Stimulated activated CD4-positive, alpha-beta T cell treated with anti-CD3 and anti-CD28 coated beads, Interleukin-15, amount 100 ng/mL, for 24 hours (primary cell): ENCODE measurements at regions not wholly inside any gene's neighbourhood (a gene's known extent, or its start where the extent isn't known, plus 50 kb on each side); places are given as distances from the start of the nearest gene placed in this dataset.

ENCODE experiments used
- DNase-seq: peaks from one replicate; pipeline ENCODE4 v3.0.0-alpha.2; 2020

DNA sequence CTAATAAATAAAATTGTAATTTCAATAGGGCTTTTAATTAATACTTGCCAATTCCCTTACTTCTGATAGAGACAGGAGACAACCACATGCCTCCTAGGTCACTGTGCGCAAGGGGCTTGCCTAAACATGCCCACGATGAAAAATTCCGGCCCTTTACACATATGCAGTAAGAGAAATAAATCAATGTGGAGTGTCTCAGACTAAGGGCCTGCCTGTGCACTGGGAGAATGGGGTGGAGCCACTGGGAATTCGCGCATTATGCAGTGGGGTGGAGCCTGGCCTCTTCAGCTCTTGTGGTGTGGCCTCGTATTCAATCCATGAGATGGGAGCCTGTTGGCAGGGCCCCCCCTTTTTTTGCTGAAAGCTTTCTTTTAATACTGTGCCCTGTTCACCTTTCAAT is 484.5 kb downstream of the PDGFC start:
- DNase-seq, result no peak

DNA sequence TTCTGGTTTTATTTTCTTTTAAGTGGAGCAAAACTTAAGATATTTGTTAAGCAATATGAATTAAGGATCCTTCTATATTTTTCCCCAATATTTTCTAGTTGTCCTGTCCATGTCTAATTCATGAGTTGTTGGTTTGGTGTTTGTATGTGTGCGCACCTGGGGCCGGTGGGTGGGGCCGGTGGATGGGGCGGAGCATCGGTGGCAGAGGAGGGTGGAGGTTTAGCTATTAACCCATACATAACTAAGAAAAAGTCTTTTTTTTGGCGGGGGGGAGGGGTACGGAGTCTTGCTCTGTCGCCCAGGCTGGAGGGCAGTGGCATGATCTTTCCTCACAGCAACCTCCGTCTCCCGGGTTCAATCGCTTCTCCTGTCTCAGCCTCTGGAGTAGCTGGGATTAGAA is 489.8 kb downstream of the PDGFC start:
- no peak for DNase-seq

DNA sequence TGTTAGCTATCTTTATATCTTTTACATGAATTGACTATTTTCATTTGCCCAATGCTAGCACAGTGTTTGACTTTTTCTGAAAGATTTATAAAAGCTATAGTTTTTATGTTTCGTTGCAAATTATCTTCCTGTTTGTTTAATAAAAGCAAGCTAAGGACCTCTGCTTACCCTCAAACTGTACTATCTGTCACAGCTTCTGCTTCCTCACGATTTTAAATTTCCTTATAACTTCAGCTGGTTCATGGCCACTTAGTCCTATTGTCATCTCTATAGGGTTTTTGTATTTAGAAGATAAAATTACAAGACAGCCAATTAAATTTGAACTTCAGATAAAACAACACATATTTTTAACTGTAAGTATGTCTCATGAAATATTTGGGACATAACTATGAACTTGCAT is 494.0 kb downstream of the PDGFC start:
- no peak for DNase-seq

DNA sequence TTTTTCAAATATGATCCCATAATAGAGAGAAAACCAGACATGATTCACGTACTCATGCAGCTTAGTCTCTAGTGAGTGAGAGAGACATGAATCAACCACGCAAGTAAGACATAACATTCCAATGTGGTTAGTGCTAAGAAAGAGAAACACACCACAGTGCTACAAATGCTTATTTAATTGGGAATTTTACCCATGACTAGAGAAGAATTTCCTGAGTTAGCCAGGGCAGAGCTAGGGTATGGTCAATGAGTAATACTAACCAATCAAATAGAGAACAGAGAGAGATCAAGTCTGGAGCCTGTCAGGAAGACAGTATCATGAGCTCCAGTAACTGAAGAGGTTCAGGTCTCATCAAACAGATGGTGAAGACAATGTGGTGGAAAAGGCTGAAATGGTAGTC is 495.2 kb downstream of the PDGFC start:
- DNase-seq, result no peak

DNA sequence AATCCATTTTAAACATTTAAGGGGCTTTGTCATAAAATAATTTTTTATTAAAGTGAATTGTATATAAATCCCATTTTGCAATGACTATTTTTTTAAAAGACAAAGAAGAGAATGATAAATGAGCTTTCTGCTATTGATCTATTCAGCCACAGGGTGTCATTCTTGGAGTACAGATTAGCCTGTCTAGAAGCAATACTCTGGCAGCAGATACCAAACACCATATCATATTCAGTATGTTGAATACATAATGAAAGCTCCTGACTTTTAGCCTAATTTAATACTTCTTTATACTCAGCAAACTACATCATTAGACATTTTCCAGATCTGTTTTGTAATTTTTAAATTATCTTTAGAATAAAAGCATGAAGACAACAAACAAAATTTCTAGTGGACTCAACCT is 496.3 kb downstream of the PDGFC start:
- DNase-seq, result no peak

DNA sequence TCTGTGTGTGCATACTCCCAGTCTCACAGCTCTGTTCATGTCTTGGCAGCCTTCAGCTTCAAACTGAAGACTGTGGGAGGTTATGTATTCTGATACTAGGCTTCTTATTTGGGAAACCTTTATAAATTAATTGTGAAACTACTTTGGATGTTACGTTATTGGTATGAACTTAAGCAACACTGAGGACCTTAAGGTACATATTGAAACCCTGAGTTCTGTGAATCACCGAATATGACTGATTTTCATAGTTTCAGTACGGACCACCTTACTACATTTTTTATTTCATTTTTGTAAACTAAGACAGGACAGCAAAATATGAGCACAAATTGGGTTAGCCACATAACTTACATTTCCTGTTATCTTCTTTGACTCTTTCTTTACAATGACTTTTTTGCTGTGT is 498.4 kb downstream of the PDGFC start:
- DNase-seq, result no peak

DNA sequence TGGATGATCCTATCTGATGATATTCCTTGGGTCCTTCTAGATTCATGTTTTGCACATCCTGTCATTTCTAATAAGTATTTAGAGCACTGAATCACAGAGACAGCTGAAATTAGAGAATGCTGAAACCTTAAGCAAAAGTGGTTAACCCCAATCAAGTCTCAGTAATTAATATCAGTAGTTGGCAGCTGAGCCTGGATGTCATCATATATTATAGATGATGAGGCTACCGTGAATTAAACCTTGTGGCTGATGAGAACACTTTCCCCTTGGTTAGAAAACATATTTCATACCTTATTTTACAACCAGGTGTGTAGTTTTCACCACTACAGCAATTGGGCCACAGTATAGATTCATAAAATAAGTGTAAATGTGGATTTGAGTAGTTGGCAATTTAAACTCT is 499.0 kb downstream of the PDGFC start:
- DNase-seq, result no peak

DNA sequence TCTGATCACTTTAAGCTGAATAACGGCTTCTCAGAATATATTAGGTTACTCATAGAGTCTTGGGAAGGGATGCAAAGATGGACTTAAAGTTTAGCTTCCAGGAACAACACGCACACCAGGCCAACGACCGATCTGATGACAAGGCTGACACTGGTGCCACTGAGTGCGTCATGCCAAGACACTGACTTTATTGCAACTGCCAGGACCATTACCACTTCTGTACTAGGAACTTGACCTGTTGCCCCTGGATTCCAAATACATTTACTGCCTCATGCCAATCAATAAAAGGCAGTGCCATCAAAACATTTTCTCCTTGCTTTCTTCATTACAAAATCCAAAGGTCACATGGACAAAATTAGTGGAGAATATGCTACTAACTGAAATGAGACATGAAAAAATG is 505.9 kb upstream of the CTSO start:
- DNase-seq, result no peak

DNA sequence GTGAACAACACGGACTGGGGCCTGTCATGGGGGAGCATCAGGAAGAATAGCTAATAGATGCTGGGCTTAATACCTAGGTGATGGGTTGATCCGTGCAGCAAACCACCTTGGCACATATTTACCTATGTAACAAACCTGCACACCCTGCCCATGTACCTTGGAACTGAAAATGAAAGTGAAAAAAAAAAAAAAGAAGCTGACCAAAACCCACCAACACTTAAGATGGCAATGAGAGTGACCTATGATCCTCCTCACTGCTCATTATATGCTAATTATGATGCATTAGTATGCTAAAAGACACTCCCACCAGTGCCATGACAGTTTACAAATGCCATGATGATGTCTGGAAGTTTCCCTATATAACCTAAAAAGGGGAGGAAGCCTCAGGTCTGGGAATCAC is 503.2 kb upstream of the CTSO start:
- DNase-seq, result no peak

DNA sequence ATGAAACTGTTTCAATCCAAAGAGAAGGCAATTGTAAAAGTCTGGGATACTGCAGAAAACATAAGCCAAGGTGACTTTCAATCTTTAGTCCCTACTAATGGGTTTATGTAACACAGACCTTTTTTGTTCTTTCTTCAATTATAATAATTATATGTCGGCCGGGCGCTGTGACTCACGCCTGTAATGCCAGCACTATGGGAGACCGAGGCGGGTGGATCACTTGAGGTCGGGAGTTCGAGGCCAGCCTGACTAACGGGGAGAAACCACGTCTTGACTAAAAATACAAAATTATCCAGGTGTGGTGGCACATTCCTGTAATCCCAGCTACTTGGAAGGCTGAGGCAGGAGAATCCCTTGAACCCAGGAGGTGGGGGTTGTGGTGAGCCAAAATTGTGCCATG is 489.8 kb upstream of the CTSO start:
- DNase-seq, result no peak

DNA sequence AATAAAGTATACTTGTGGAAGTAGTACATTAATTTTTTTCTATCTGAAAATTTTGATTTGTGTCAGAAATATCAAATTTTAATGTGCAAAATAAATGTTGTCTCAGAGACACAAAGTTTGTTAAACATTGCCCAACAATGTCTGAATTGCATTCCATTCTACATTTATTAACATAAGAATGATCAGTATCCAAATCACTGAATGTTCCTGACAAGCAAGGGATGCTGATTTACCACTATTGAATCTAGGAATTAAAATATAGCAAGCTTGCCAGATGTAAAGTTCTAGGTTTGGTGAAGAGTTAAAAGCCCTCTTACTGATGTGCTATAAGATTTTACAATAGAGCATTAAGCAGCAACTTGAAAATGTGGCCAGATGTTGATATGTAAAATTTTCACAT is 489.2 kb upstream of the CTSO start:
- DNase-seq, result no peak

DNA sequence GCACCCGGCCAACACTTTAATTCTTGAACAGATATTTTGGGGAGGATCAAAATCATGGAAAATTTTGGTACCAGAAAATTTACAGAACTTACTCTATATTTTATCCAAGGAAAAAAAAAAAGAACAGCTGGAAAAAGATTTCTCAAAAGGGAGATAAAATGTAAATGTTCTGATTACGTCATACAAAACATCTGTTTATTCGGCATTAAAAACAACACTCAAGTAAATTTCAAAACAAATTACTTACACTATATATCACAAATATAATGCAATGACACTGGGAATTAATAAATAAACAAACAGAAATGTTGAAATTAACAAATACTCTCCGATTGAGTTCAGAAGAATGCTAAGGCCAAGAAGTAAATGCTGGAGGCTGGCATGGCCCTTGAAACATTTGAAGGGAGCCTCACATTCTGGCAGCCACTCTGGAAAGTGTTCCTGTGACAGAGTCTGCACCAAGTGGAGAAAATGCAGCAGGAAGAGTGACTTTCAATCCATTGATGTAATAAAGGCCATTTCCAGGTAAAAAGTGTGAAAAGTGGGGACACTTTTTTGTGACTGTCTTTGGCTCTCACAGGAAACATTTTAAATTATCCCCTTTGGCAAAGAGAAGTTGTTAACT is 486.0 kb upstream of the CTSO start:
- no peak for DNase-seq

DNA sequence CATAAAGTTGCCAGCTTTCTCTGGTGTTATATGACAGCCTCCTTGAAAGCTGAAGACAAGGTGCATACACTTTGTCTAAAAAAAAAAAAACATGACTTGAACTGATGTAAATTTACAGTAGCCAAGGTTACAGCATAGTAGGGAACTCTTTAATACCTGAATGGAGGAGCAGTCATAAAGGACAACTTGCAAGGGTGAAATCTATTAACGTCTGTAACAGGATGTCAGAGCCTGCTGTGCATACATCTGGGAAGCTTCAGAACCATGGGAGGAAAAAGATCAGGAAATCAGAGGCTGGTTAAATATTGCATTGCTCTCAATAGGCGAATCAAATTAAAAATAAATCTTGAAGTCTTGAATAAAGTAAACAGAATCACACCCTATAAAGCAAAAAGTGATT is 484.0 kb upstream of the CTSO start:
- DNase-seq, result no peak

DNA sequence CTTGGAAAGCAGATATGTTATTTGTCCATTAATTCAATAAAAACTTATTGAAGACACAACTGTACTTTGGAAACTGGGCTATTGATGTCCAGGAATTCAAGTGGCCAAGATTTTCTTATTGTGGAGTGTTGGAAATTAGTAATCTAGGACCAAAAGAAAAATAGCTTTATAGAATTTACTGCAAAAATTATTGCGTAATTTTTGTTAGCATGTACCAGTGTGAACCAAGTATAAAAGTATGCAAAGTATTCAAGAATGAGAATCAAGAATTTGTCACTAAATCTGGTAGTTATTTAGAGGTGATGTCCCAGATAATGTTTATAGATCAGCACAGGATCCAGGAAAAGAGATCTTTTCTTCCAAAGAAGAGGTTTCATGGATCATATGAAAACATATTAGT is 468.9 kb upstream of the CTSO start:
- DNase-seq, result no peak

DNA sequence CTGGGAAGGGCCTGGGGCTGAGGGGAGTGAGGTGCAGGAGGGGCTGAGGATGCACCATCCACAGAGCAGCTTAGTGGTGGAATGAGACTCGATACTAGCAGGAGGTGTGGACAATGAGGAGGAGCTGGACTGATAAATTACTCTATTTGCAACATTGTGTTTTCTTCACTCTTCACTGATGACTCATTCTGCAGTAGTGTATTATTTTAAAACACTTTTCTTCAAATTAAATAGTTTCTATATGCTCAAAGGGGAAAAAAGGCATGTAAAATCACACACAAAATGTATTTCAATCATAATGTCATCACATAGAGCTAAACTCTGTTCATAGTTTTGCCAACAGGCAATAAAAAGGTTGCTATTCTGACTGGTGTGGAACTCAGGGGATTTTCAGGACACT is 467.0 kb upstream of the CTSO start:
- no peak for DNase-seq

DNA sequence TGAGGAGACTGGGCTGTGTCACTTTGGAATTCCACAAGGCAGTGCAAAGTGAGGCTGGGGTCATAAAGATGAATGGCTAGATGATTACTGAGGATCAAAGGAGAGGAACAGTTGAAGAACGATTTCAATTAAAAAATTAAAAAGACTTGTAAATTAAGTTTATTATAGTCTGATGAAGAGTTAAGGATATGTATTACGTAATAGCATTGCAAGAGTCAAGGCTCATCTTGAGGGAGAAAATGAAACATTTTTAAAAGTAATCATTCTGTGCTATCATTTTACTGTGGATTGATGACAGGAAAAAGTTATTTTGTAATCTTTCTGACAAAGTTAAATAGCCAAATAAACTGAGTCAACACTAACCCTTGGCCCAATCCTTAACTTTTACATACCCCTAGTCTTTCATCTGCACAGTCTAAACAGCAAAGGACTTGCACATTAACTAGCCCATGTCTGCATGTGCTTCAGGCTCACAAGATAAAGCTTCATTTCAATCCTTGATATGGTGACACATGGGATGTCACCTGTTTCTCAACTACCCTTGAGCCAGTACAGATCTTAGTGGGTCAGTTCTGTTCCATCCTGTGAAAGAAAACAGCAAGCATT is 465.5 kb upstream of the CTSO start:
- no peak for DNase-seq

DNA sequence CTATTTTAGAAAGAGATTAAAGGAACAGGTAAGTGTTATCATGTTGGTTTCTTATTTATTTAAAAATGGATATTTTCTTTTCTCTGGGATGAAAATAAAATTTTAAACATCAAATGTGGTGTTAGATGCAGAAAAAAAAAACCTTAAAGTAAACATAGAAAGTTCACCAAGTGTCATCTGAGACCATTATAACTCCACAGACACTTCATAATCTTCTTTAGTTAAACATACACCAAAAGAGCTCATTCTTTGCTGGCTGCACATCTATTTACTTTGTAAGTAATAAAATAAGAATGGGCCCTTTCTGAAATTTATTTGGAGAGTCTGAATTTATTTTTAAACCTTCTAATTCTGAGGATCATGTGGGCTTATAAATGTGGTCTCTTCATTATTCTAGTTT is 460.7 kb upstream of the CTSO start:
- no peak for DNase-seq

DNA sequence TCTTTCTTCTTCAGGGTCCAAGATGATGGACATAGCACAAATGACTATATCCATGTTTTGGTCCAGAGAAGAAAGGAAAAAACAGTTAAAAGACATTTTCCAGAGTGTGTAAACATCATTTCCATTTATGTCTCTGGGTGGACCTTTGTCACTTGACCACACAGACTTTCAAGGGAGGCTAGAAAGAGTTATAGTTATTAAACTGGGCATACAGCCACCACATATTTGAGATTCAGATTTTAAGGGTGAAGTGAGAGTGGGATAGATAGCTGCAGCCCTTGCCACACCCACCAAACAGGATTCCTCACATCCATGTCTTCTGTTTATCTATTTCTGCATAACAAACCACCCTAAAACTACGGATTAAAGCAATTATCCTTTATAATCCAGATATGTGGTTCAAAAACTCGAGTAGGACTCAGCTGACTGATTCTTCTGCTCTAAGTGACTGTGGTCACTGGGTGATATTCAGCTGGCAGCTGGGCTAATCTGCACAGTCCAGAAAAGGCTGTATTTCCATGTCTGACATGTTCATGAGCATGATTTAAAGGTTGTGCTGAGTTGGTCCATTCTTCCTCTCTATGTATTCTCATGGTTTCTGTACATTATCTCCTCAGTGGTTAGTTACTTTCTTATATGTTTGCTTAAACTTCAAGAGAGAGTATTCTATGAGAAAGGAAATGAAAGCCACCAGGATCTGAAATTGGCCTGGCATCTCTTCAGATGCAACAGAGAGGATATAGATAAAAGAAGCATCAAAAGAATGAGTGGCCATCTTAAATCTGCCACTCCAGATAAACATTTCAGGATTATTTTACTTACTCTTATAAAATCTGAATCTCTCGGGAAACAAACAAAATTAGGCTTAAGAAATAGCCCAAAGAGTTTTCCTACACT is 459.8 kb upstream of the CTSO start:
- no peak for DNase-seq

DNA sequence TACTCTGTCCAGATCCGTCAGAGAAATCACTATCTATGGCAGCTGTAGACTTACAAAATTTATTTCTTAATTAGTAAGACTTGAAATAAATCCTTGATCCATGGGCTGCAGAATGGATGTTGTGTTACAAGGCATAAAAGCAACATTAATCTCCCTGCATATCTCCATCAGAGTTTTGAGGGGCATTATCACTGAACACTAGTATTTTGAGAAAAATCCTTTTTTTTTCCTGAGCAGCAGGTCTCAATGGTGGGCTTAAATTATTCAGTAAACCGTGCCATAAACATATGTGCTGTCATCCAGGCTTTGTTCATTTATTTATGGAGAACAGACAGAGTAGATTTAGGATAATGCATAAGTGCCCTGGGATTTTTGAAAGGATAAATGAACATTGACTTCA is 457.9 kb upstream of the CTSO start:
- no peak for DNase-seq

DNA sequence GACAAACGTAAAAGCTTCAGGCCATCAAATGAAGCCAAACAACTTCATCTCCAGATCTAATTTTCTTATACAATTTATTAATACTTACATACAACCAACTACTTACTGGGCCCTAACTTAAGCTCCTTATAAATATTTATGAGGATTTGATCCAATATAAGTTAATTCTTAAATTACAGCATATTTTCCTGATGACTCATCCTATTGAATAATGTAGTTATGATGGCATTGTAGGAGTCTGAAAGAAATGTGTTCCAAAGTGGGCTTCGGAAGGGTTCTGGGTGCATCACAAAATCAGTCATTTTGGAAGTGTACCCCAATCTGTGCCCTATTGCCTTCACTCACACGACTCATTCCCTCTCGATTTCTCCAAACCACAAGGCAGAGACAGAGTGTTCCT is 455.1 kb upstream of the CTSO start:
- no peak for DNase-seq

DNA sequence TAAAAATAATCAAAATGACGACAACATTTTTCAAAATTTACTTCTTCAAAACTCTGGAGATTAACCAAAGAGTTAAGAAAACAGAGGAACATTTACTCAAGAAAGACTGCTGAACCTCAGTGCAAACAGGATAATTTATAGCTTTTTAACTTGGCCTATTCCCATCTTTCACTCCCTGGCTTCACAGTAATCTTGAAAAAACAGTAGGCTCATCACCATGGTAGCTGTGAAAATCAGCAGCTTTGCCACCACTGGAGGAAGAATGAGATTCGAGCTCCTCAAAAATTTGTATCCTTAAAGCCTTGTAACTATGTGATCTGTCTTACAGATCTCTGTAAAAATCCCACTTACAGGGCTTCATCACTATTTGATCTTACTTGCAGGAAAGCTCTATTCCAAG is 447.7 kb upstream of the CTSO start:
- DNase-seq, result no peak

DNA sequence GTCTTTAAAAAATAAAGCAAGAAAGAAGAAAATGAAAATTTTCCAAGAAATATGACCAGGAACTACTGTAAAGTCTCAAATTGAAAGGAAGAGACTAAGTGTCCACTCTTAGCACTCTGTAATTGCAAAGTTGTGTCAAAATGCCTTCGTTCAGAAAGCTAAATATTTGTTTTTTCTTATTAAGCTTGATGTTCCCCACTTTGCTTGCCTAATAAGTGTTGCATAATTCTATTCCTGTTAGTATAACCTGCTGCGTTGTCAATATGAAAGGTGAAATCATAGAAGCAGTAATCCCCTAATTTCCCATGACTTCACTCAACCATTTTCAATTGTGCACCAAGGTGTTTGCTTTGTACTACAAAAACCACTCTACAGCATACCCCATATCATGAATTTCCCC is 442.9 kb upstream of the CTSO start:
- no peak for DNase-seq

DNA sequence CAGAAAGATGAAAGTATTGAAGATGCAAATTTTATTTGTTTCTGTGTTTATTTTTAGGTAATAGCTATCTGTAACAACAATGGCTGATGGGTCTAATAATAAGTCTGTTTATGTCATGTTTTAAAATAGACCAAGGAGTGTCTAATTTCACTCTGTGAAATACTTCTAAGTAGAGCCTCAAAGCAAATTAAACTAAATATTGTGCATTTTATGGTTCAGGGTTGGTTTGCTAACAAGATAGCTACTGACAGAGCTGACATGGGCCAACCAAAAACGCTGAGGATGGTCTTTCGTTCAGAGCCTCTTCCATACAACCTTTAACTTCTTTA is 437.6 kb upstream of the CTSO start:
- no peak for DNase-seq

DNA sequence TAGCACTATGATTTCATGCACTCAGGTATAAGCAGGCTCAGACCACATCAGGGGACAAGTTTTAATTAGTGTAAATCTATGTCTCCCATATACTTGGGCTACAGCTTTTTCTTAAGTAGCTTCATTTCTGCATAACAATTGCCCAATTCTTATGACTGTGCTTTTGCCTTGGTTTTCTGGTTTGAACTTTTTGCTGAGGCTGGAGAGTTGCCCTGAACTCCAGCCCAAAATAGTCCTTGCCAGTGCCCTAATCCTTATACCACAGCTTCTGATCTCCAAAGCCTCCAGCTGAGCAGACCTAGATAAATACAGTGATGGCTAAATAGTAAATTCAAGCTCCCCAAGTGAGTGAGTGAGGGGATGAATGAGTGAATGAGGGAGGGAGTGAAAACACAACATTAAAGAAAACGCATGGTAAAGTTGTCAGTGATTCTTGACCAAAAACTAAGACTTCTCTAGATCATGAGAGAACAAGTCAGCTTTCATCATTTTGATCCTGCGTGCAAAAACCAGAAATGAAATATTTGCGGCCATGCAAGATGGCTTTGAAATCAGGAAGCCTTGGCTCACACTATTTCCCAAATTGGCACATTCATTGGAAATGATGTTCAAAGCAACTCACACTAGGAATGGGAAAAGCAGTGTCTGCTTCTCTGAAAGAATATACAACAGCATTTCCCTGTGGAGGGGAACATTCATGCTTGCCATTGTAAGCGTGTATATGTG is 437.1 kb upstream of the CTSO start:
- no peak for DNase-seq
